Activated T-cell treated with anti-CD3 and anti-CD28 coated beads for 24 hours (primary cell): ENCODE measurements at regions not wholly inside any gene's neighbourhood (a gene's known extent, or its start where the extent isn't known, plus 50 kb on each side); places are given as distances from the start of the nearest gene placed in this dataset.

Experiments used
- DNase-seq: peaks from one replicate; pipeline ENCODE4 v3.0.0-alpha.2; 2020; ENCODE audit warnings: low read depth

DNA sequence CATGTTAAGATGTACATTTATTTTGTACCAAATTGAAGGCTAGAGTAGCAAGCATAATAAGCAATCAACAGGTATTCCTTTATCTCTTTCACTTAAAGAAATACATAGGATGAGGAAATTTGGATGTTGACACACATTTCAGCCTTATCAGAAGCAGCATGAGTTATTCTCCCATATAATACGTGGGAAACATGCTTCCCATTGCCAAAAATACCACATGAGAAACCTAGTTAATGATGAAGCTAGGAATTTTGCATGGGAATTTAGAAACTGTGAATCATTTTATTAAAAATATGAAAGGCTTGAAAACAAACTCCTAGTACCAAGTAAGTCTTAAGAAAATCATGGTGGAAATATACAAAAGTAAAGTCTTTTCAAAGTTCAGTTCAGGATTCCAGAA lies 751.8 kb downstream of the TSN start:
- DNase-seq = no peak

GRCh38 chr2:122512091-122512490 lies 756.6 kb downstream of the TSN start:
- DNase-seq = no peak

DNA sequence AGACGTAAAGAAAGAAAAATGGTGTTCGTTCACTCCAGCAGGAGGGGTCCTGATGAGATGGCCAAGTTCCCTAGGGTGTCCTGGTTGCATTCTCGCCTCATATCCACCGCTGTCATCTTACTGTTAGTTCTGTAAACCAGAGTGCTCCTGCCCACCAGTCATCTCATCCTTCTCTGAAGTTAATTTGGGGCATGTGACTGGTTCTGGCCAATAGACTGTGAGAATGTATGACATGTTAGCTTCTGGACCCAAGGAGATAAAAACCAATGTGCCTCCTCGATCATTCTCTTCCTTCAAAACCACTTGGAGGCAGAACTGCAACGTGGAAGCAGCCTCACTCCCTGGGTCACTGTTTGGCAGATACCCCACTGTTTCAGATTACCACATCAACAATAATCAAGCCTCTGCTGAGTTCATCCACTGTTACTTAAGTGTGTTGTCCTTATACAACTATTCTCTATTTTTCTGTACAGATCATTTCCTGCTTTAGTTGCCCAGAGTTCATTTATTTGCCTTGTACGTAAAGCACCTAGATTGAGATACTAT lies 759.1 kb downstream of the TSN start:
- no peak for DNase-seq

- no peak for DNase-seq
Observed at GRCh38 chr2:122515731-122516290, 760.4 kb downstream of the TSN start.

- DNase-seq = no peak
Observed at GRCh38 chr2:122516775-122517174, 761.3 kb downstream of the TSN start.

GRCh38 chr2:122519366-122519765 lies 763.9 kb downstream of the TSN start:
- no peak for DNase-seq

DNA sequence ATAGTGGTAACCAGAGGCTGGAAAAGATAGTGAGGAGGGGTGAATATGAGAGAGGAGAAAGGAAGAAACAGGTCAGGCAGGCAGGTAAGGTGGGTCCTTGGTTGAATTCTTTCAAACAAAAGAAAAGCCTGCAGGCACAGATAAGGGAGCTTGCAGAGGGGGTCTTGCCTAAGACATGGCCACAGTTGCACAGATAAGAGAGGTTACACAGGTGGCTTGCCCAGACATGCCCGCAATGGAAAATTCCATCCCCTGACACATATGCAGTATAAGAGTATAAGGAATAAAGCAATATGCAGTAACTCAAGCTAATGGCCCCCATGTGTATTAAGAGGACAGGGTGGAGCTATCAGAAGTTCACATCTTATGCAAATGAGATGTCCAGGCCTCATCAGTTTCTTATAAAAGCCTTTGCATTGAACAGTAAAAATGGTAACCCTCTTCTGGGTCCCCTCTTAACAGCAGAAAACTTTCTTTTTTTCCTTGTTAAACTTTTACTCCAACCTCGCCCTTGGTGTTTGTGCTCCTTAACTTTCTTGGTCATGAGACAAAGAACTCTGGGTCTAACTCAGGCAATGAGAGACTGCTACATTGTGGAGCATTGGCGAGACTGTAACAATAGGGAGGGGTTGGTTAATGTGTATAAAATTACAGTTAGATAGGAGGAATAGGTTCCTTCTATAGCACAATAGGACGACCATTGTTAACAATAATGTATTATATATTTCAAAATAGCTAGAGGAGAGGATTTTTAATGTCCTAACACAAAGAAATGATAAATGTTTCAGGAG lies 764.6 kb downstream of the TSN start:
- DNase-seq = no peak

DNA sequence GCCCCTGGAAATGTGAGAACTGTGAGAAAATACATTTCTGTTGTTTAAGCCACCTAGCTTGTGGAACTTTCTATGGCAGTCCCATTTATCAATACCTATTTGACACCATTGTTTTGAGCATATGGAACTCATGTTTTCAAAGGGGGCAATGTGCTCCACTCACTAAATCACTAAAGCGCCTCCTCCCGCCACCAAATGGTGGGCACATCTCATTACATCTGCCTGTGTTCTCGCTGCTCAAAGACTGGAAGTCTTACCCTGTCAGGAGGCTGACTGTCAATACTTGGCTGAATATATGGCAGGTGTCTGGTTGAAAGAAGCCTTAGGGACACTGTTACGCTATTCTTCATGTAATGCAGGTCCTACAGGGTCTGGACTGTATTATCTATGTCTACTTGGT lies 767.7 kb downstream of the TSN start:
- DNase-seq = no peak

GRCh38 chr2:122523981-122524380 lies 768.5 kb downstream of the TSN start:
- no peak for DNase-seq

DNA sequence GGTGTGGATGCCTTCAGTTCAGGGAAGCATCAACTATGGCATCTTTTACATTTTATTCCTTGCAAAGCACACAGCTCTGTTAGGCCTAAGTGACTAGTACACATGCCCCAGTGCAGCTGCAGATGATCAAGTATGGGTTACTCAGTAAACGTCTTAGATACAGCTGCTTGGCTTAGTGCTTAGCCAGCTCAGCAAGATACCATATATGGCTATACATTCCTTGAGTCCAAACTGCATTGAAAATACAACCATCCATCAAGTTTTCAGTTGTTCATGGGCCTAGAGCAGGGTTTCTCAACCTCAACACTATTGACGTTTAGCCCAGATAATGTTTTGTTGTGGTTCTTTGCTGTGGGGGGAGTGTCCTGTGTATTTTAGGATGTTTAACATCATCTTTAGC lies 769.9 kb downstream of the TSN start:
- DNase-seq = no peak

GRCh38 chr2:122528061-122528460 lies 772.6 kb downstream of the TSN start:
- DNase-seq = no peak

GRCh38 chr2:122528958-122529705 lies 773.7 kb downstream of the TSN start:
- DNase-seq = no peak

DNA sequence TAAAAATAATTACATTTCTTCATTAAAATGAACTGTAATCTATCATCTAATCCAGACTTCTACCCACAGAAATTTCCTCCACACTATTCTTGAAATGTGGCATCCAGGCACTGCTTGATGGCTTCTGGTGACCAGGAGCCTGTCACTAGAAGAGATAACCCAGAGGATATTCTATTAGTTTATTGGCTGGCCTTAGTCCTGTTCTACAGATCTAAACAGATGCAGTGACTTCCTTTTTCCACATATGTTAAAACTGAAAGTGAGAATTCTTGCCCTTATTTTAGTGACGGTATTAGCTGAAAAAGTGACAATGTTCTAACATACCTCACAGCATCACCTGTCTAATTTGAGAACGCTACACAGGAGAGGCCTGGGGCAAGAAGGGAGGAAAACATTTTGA lies 775.4 kb downstream of the TSN start:
- DNase-seq = no peak

DNA sequence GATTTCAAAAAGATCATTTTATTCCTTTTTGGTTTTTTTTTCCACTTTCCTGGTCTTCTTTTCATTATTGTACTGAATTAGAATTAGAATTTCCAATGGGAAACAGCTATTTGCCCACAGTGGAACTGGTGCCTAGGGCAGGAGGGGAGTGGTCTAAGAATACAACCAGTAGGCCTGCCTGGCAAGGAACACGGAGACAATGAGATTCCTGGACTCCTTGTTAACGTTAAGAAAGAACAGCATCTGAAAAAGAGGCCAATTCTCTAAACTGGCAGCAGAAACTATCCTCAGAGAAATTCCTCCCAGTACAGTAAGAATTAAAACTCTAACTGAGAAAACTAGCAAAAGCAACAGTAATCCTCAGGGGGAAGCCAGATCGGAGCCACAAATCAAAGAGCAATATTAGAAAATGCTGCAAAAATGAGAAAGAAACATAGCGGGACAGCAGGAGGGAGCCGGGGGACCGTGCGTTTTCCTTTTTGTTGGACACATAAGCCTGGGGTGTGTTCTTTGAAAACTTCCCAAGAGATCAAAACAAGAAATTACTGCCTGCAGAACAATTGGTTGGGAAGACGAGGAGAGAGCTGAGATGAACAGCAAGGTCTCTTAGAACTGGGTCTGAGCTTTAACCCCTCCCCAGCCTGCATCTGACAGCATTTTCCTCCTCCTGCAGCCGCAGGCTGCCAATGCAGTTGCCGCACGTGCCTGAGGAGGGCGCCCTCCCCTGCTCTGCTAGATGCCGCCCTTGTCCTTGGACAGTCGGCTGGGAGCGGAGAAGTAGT lies 776.0 kb downstream of the TSN start:
- no peak for DNase-seq

DNA sequence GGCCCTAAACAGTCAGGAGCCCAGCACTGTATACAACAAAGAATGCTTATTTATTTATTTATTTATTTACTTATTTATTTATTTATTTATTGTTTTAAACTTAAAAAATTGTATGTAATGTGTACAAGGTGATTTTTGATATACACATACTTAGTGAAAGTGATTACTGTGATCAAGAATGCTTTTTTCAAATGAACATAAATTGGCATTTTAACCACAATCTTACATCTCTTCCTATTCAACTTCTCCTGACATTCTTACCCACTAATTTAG lies 776.6 kb downstream of the TSN start:
- no peak for DNase-seq

GRCh38 chr2:122532481-122532880 lies 777.0 kb downstream of the TSN start:
- DNase-seq = no peak

DNA sequence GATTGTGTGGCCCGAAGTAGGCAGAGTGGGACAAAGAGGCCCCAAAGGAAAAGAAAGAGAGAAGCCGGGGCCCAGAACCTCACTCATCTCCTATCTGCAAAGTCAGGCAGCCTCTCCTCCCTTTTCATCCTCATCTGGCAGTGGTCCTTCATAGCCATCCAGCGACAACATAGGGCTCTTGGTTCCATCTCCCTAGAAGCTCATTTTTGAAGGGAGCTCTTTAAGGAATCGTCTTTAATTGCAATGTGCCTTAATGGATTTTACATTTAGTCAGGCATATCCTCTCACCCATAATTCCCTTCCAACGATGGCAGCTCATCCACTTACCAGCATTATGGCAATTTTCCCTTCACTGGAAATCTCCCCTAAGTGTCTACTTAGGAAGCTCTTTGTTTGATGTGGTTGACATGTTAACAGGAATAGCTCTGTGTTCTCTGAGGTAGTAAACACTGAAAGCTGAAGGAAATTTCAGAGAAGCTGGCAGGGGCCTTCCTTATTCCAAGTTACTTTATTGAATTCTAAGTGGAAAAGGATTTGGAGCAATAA lies 780.6 kb downstream of the TSN start:
- DNase-seq = no peak

GRCh38 chr2:122539311-122539710 lies 783.9 kb downstream of the TSN start:
- DNase-seq = no peak

DNA sequence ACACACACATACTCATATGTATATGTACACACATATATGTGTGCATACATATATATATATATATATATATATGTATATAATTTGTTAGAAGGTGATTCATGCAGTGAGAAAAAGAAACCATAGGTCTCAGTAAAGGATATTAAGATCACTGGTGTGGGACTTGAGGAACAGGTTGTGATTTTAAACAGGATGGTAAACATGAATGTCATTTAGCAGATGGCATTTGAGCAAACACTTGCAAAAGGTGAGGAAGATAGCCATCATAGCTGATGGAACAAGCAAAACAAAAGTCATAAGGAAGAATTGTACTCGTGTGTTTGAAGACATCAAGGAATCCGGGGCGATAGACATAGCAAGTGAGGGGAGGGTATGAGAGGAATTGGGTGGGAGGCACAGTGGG lies 784.5 kb downstream of the TSN start:
- no peak for DNase-seq

DNA sequence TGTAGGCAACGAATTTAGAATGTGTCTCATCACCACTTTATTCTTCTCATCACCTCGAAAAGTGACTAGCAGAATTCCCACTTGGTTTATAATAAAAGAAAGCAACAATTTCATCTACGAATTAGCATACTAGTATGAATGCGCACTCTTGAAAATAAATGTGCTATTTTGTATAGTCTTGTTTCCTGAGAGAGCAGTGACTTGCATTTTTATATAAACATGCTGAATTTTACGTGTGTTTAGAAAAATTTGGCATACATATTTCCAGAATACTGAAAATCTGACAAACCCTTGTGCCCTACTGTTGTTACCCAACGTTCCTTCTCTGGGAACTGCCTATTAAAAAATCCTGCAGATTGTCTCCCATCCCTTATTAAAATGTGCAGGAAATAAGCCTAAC lies 786.8 kb downstream of the TSN start:
- DNase-seq = no peak

DNA sequence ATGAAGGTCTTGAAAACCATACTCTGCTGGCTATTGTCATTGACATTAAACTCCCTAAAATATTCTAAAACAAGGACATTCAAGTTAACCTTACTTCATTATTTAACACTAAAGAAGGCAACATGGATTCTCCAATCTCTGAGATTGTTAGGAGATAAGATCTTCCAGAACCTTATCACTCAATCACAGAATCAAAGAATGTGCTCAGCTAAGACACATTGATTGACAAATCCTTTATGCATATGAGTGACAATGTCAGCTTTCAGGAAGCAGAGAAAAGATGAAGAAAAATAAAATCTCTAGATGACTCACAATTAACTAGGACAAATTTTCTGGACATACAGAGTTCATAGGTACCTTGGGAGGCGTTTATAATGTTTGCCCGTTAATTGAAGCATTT lies 787.2 kb downstream of the TSN start:
- DNase-seq = no peak

GRCh38 chr2:122543815-122544214 lies 788.4 kb downstream of the TSN start:
- DNase-seq = no peak
